ENCODE measurements at regions not wholly inside any gene's neighbourhood (a gene's known extent, or its start where the extent isn't known, plus 50 kb on each side); places are given as distances from the start of the nearest gene placed in this dataset.

GRCh38 chr10:53072144-53072543, 299.6 kb upstream of the MBL2 start:
- TF ChIP-seq POLR2AphosphoS5 (IDR thresholded peaks at IDR 0.05; ENCODE audit: borderline replicate concordance, low read depth, low read length) (no peak), EZH2 (IDR thresholded peaks at IDR 0.05) (no peak)

Measured in SK-N-MC (cell line).